ENCODE measurements at regions not wholly inside any gene's neighbourhood (a gene's known extent, or its start where the extent isn't known, plus 50 kb on each side); places are given as distances from the start of the nearest gene placed in this dataset.

DNA sequence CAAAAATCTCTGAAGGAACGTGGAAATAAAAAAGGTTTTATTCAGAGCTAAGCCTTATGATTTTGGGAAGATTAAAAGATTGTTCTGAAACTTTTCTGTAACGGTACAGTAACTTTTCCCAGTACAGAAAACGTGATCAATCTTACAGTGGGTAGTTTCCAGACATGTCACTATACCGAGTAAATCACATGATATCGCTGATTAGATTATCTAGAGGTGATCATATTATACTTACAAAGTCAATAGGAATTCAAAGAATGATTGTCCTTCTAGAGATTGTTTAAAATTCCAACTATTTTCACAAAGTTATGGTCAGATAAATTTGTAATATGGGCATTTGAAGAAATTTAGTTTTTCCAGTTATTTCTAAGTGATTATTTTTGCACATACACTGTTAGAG lies 736.0 kb upstream of the GRM7 start:
- intact Hi-C loops (cut with DNase I) = no loop called here
- Histone ChIP-seq H3K27me3 (replicated peaks; ENCODE audit: insufficient read depth) (no peaks in the 10 kb centered on the region), H3K36me3 (no peaks in the 10 kb centered on the region), H3K9me3 (no peaks in the 10 kb centered on the region), H3K4me1 (replicated peaks) (no peaks in the 10 kb centered on the region), H3K27ac (no peak overlapping the region), H3K4me3 (no peak overlapping the region)
- 76% methylated on average over 5 of the region's 5 CpGs for WGBS
- TF ChIP-seq, protein P1, sequence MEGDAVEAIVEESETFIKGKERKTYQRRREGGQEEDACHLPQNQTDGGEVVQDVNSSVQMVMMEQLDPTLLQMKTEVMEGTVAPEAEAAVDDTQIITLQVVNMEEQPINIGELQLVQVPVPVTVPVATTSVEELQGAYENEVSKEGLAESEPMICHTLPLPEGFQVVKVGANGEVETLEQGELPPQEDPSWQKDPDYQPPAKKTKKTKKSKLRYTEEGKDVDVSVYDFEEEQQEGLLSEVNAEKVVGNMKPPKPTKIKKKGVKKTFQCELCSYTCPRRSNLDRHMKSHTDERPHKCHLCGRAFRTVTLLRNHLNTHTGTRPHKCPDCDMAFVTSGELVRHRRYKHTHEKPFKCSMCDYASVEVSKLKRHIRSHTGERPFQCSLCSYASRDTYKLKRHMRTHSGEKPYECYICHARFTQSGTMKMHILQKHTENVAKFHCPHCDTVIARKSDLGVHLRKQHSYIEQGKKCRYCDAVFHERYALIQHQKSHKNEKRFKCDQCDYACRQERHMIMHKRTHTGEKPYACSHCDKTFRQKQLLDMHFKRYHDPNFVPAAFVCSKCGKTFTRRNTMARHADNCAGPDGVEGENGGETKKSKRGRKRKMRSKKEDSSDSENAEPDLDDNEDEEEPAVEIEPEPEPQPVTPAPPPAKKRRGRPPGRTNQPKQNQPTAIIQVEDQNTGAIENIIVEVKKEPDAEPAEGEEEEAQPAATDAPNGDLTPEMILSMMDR (IDR thresholded peaks at IDR 0.05) = no peak
- no peak for TF ChIP-seq POLR2AphosphoS5 (IDR thresholded peaks at IDR 0.05)
- TF ChIP-seq POLR2A (IDR thresholded peaks at IDR 0.05) = no peak
- DNase-seq (ENCODE audit: low spot score) = no peak

DNA sequence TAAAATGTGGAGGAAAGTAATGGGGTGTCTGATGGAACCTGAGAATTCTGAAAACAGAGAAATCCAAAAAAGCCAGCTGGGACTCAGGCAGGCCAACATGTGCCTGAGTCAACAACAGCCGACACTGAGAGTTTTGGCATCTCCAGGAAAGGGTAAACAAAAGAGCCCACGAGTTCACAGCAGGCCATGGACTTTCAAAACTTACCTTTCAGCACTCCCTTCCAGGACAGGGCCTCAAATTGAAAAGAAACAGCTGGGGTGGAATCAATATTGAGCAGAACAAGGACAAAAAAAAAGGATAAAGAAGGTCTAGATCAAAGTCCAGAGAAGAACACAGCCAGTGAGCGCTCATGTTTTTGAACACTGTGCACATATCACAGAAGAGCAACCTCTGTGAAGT lies 735.4 kb upstream of the GRM7 start:
- 36% methylated on average over 3 of the region's 3 CpGs for WGBS
- peak; percentile 5 for DNase-seq (ENCODE audit: low spot score)
- H3K4me3 ChIP-seq = no peak overlapping the region
- no peaks in the 10 kb centered on the region for H3K27me3 ChIP-seq (replicated peaks; ENCODE audit: insufficient read depth)
- H3K27ac ChIP-seq = no peak overlapping the region
- TF ChIP-seq POLR2A (IDR thresholded peaks at IDR 0.05) (no peak), POLR2AphosphoS5 (IDR thresholded peaks at IDR 0.05) (peak; percentile 14)
- TF ChIP-seq, protein P1 (IDR thresholded peaks at IDR 0.05) = no peak
- no peaks in the 10 kb centered on the region for H3K9me3 ChIP-seq
- H3K4me1 ChIP-seq (replicated peaks) = no peaks in the 10 kb centered on the region
- intact Hi-C loops (cut with DNase I) = no loop called here
- no peaks in the 10 kb centered on the region for H3K36me3 ChIP-seq

DNA sequence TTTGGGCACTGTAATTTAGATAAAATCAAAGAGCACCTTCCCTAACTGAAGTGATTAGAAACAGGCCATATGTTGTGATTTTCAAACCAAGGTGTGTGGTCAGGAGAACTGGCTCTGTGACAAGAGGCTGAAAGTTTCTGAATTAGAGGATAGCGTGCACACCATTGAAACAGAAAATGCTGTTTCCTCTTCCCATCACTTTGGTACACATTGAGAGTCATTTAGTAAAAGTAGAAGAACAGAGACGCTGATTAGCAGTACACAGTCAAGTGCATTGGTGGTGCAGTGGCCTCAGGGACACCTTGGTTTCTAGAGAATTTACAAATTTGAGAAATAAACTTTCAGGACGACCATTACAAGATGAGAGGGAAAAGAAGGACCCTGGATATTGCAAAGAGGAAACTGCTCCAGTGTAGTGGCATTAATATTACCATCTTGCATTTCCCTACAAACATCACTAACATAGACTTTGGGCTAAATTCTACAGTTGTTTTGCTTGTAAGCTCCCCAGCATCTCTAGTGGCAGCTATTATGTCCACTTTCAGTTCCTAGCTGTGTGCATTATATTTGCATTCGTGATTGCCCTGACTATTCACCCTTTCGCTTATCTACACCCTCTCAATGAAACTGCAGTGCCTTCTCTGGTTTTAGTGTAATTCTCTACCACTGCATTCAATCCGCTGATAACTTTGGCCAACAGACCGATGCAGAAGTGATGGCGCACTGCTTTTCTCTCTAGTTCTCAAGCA lies 728.1 kb upstream of the GRM7 start:
- Histone ChIP-seq H3K4me3 (no peak overlapping the region), H3K9me3 (no peaks in the 10 kb centered on the region), H3K27ac (no peak overlapping the region), H3K27me3 (replicated peaks; ENCODE audit: insufficient read depth) (no peaks in the 10 kb centered on the region), H3K4me1 (replicated peaks) (no peaks in the 10 kb centered on the region), H3K36me3 (no peaks in the 10 kb centered on the region)
- intact Hi-C loops (cut with DNase I) = no loop called here
- TF ChIP-seq POLR2A (IDR thresholded peaks at IDR 0.05) (no peak), POLR2AphosphoS5 (IDR thresholded peaks at IDR 0.05) (no peak)
- TF ChIP-seq, protein P1 (IDR thresholded peaks at IDR 0.05) = no peak
- DNase-seq (ENCODE audit: low spot score) = no peak
- 93% methylated on average over 8 of the region's 8 CpGs for WGBS

DNA sequence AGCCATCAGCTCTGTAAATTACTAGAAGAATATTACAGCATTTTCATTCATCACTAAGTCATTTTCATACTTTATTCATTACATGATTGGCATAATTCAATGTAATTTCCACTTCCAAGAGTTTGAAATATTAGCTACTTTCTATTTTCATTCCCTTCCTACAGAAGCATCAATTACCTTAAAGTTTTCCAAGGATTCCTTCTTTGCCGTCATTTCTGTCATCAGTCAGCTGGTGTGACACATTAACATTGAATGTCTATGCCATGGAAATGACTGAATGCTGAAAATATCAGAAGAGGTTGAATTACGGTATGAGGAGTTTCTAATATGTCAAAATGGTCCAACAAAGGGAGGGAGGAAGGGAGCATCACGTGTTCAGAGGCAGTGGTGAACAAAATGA lies 718.2 kb upstream of the GRM7 start:
- TF ChIP-seq POLR2AphosphoS5 (IDR thresholded peaks at IDR 0.05) = no peak
- TF ChIP-seq, protein P1 (IDR thresholded peaks at IDR 0.05) = no peak
- TF ChIP-seq POLR2A (IDR thresholded peaks at IDR 0.05) = no peak
- Histone ChIP-seq H3K27ac (no peak overlapping the region), H3K4me3 (no peak overlapping the region), H3K4me1 (replicated peaks) (no peaks in the 10 kb centered on the region), H3K9me3 (no peaks in the 10 kb centered on the region), H3K36me3 (no peaks in the 10 kb centered on the region), H3K27me3 (replicated peaks; ENCODE audit: insufficient read depth) (no peaks in the 10 kb centered on the region)
- 78% methylated on average over 3 of the region's 3 CpGs for WGBS
- no peak for DNase-seq (ENCODE audit: low spot score)
- intact Hi-C loops (cut with DNase I) = no loop called here

DNA sequence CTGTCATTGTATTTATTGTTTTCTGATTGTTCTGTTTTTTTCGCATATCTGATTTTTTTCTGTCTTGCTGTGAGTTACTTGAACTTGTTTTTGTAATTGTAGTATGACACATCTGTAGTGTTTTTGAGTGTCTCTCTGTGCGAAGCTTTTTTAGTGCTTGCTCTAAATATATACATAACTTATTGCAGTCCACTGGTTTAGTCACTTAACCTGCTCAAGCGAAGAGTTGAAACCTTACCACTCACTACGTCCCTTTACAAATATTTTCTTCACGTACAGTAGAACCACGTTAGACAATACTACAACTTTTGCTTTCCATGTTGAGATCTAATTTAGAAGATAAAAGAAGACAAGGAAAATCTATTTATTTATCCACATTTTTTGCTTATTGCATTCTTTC lies 713.0 kb upstream of the GRM7 start:
- H3K36me3 ChIP-seq = no peaks in the 10 kb centered on the region
- no peaks in the 10 kb centered on the region for H3K9me3 ChIP-seq
- WGBS = 90% methylated on average over 6 of the region's 6 CpGs
- H3K27me3 ChIP-seq (replicated peaks; ENCODE audit: insufficient read depth) = no peaks in the 10 kb centered on the region
- no peak overlapping the region for H3K27ac ChIP-seq
- no peak for DNase-seq (ENCODE audit: low spot score)
- H3K4me3 ChIP-seq = no peak overlapping the region
- intact Hi-C loops (cut with DNase I) = no loop called here
- TF ChIP-seq, protein P1 (IDR thresholded peaks at IDR 0.05) = no peak
- no peak for TF ChIP-seq POLR2AphosphoS5 (IDR thresholded peaks at IDR 0.05)
- no peak for TF ChIP-seq POLR2A (IDR thresholded peaks at IDR 0.05)
- no peaks in the 10 kb centered on the region for H3K4me1 ChIP-seq (replicated peaks)

Data from prostate gland (tissue), 2 donors.